ENCODE measurements at regions not wholly inside any gene's neighbourhood (a gene's known extent, or its start where the extent isn't known, plus 50 kb on each side); places are given as distances from the start of the nearest gene placed in this dataset.

DNA sequence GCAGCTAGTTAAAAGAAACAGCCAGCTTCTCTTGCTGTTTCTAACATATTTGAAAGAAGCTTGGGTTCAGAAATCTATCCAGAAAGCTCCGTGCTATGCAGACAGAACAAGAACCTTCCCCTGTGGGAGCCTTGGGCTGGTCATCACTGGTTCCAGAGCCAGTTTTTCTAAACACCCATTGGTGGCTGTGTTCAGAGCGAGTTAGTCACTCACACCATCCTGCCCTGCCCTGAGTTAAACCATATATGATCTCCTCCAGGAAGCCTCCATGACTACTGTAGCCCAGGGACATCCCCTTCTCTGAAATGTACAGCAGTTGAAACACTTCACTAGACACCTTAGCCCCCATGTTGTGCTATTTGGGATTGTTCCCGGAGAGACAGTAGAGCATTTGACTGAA lies 200.8 kb upstream of the SGCG start:
- Mint-ChIP-seq H3K36me3 (ENCODE audit: low read depth) (peaks cover 4% of the 10 kb centered on the region), H3K27ac (no peak overlapping the region), H3K27me3 (ENCODE audit: low read depth) (peaks cover 5% of the 10 kb centered on the region), H3K4me1 (peaks cover 8% of the 10 kb centered on the region), H3K4me3 (no peak overlapping the region), H3K9me3 (peaks cover 15% of the 10 kb centered on the region)
- no peak for TF ChIP-seq CTCF (IDR thresholded peaks at IDR 0.05; ENCODE audit: unreplicated experiment in 3 of 3)

GRCh38 chr13:22980936-22981335 lies 199.8 kb upstream of the SGCG start:
- H3K4me3 Mint-ChIP-seq = no peak overlapping the region
- H3K36me3 Mint-ChIP-seq (ENCODE audit: low read depth) = peaks cover 4% of the 10 kb centered on the region
- H3K9me3 Mint-ChIP-seq = peaks cover 21% of the 10 kb centered on the region
- peaks cover 8% of the 10 kb centered on the region for H3K4me1 Mint-ChIP-seq
- no peak for TF ChIP-seq CTCF (IDR thresholded peaks at IDR 0.05; ENCODE audit: unreplicated experiment in 3 of 3)
- H3K27ac Mint-ChIP-seq = no peak overlapping the region
- H3K27me3 Mint-ChIP-seq (ENCODE audit: low read depth) = peaks cover 5% of the 10 kb centered on the region

GRCh38 chr13:22993148-22993547 lies 187.6 kb upstream of the SGCG start:
- Mint-ChIP-seq H3K4me3 (no peak overlapping the region), H3K27ac (no peak overlapping the region)

DNA sequence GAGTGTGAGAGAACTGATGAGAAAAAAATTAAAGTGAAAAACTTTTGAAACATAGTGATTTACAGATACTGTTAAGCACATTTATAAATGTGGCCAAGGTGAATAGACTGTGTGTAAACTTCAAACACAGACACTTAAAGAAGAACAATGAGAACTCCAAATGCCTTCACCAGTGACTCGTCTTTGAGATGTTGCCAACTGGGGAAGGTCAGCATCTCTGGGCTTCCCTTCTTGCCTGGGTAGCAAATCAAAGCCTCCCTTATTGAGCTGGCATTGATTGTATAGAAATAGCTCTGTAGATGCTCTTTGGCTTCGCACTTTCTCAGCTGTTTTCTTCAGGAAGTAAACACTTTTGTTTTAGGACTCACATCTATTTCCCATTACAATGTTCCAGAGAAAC lies 177.3 kb upstream of the SGCG start:
- H3K4me3 Mint-ChIP-seq = no peak overlapping the region
- H3K36me3 Mint-ChIP-seq (ENCODE audit: low read depth) = peaks cover 5% of the 10 kb centered on the region
- peaks cover 40% of the 10 kb centered on the region for H3K4me1 Mint-ChIP-seq
- no peaks in the 10 kb centered on the region for H3K27me3 Mint-ChIP-seq (ENCODE audit: low read depth)
- peak overlapping the region; percentile 57 to 83 (median 71) for H3K27ac Mint-ChIP-seq
- TF ChIP-seq CTCF (IDR thresholded peaks at IDR 0.05; ENCODE audit: unreplicated experiment in 3 of 3) = no peak
- H3K9me3 Mint-ChIP-seq = peaks cover 19% of the 10 kb centered on the region

More at GRCh38 chr13:22993148-22993547, 187.6 kb upstream of the SGCG start:
- Mint-ChIP-seq H3K27me3 (ENCODE audit: low read depth) (no peaks in the 10 kb centered on the region), H3K9me3 (peaks cover 4% of the 10 kb centered on the region), H3K4me1 (no peaks in the 10 kb centered on the region), H3K36me3 (ENCODE audit: low read depth) (no peaks in the 10 kb centered on the region)
- no peak for TF ChIP-seq CTCF (IDR thresholded peaks at IDR 0.05; ENCODE audit: unreplicated experiment in 3 of 3)

GRCh38 chr13:23007426-23007825 lies 173.4 kb upstream of the SGCG start:
- Mint-ChIP-seq H3K27me3 (ENCODE audit: low read depth) (no peaks in the 10 kb centered on the region), H3K9me3 (peaks cover 8% of the 10 kb centered on the region), H3K4me1 (peaks cover 47% of the 10 kb centered on the region), H3K36me3 (ENCODE audit: low read depth) (peaks cover 4% of the 10 kb centered on the region), H3K4me3 (peak overlapping the region in 1 of 3 experiments; percentile 18), H3K27ac (peak overlapping the region; percentile 81 to 90 (median 83))
- TF ChIP-seq CTCF (IDR thresholded peaks at IDR 0.05; ENCODE audit: unreplicated experiment in 3 of 3) = no peak

GRCh38 chr13:23018143-23018542 lies 162.6 kb upstream of the SGCG start:
- Mint-ChIP-seq H3K4me1 (peaks cover 7% of the 10 kb centered on the region), H3K27me3 (ENCODE audit: low read depth) (no peaks in the 10 kb centered on the region), H3K36me3 (ENCODE audit: low read depth) (no peaks in the 10 kb centered on the region), H3K27ac (no peak overlapping the region), H3K4me3 (no peak overlapping the region), H3K9me3 (peaks cover 15% of the 10 kb centered on the region)
- no peak for TF ChIP-seq CTCF (IDR thresholded peaks at IDR 0.05; ENCODE audit: unreplicated experiment in 3 of 3)

Measured in nephron (organoid).